Activated naive CD8-positive, alpha-beta T cell (primary cell): ENCODE measurements at regions not wholly inside any gene's neighbourhood (a gene's known extent, or its start where the extent isn't known, plus 50 kb on each side); places are given as distances from the start of the nearest gene placed in this dataset.

Experiments used
- H3K27ac Mint-ChIP-seq: one replicate; pipeline ENCODE4 v1.8.0; 2021; ENCODE audit warnings: mixed read lengths
- H3K27me3 Mint-ChIP-seq: one replicate; pipeline ENCODE4 v1.8.0; 2021; ENCODE audit warnings: mixed read lengths
- H3K36me3 Mint-ChIP-seq: one replicate; pipeline ENCODE4 v1.8.0; 2021; ENCODE audit warnings: mixed read lengths
- H3K4me1 Mint-ChIP-seq: one replicate; pipeline ENCODE4 v1.8.0; 2021; ENCODE audit warnings: low read depth, mixed read lengths
- H3K4me3 Mint-ChIP-seq: one replicate; pipeline ENCODE4 v1.8.0; 2021; ENCODE audit warnings: mild to moderate bottlenecking, mixed read lengths
- H3K9me3 Mint-ChIP-seq: one replicate; pipeline ENCODE4 v1.8.0; 2021; ENCODE audit warnings: low read depth, mixed read lengths

- Mint-ChIP-seq H3K27ac (no peak overlapping the region), H3K4me3 (no peak overlapping the region), H3K36me3 (no peaks in the 10 kb centered on the region), H3K27me3 (peaks cover 3% of the 10 kb centered on the region), H3K9me3 (no peaks in the 10 kb centered on the region), H3K4me1 (no peaks in the 10 kb centered on the region)
Measured at GRCh38 chr22:49028111-49028510, 799.6 kb downstream of the BRD1 start.

DNA sequence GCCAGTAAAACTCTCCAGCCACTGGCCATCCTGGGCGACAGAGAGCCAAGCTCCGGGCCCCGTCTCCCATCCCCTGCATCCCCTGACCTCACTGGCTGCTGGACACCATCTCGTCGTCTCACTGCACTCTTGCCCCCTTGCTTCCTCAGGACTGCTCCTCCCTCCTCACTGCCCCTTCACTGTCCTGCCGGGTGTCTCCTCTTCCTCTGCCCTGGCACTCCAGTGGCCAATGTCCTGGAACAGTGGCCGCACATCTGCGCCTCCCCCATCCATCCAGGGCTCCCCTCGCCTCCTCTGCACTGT lies 800.4 kb downstream of the BRD1 start:
- Mint-ChIP-seq H3K9me3 (no peaks in the 10 kb centered on the region), H3K27me3 (peaks cover 3% of the 10 kb centered on the region), H3K36me3 (no peaks in the 10 kb centered on the region), H3K4me3 (no peak overlapping the region), H3K27ac (no peak overlapping the region), H3K4me1 (no peaks in the 10 kb centered on the region)

- Mint-ChIP-seq H3K4me3 (no peak overlapping the region), H3K36me3 (no peaks in the 10 kb centered on the region), H3K9me3 (no peaks in the 10 kb centered on the region), H3K4me1 (no peaks in the 10 kb centered on the region), H3K27me3 (peaks cover 3% of the 10 kb centered on the region), H3K27ac (no peak overlapping the region)
Measured at GRCh38 chr22:49026494-49027367, 800.9 kb downstream of the BRD1 start.

DNA sequence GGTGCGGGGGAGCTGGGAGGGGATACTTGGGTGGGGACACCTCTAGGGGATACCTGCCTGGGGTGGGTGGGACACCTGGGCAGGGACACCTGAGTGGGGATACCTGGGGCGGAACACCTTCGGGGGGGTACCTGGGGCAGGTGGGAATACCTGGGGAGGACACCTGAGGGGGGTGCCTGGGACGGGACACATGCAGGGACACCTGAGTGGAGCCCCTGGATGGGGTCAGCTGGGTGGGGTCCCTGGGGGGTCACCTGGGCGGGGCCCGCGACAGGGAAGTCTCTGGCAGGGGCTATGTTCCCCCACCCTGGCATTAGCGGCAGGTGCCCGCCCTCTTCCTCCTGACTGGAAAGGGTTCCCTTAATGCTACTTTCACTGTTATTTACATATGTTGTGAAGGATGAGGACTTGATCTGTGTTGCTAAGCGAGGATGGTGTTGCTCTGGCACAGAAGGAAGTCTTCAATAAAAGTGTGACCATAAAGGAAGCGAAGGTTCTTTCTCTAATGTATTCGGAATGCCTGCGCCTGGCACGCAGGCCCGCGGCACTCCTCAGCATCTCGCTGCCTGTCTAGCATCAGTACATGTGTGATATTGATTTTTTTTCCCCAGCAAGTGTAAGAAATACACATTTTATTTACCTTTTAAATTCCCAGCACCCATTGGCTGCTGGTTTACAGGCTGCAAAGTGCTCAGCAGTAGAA lies 801.7 kb downstream of the BRD1 start:
- no peaks in the 10 kb centered on the region for H3K4me1 Mint-ChIP-seq
- H3K27ac Mint-ChIP-seq: no peak overlapping the region
- H3K4me3 Mint-ChIP-seq: no peak overlapping the region
- no peaks in the 10 kb centered on the region for H3K9me3 Mint-ChIP-seq
- H3K36me3 Mint-ChIP-seq: no peaks in the 10 kb centered on the region
- peaks cover 3% of the 10 kb centered on the region for H3K27me3 Mint-ChIP-seq

DNA sequence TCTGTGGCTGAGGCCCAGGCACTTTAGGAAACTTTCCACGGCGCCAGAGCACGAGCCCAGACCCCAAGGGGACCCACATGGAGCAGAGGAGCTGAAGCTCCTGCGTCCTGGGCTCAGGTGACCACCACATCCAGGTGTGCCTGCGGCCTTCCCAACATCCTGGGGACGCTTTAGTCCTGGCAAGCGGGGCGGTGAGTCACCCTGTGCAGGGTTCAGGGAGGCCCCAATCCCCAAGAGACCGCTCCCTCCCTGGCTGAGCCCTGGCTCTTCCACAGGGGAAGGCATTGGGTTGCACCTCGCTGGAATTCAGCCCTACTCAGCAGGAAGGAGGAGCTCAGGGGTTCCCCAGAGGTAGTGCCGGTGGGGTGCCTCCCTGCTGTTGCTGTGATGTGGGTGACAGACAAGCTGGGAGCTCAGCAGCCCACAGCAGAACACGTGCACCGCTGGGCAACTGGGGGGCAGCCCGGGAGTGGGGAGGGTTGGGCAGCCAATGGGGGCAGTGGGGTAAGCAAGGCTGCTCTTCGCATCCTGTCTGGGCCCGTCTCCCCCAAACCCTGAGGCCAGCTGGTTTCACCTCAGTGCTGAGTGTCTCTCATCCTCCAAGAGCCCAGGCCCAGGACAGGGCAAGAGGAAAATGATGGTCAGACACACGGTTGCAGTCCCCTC lies 802.8 kb downstream of the BRD1 start:
- Mint-ChIP-seq H3K27me3 (peaks cover 3% of the 10 kb centered on the region), H3K36me3 (no peaks in the 10 kb centered on the region), H3K9me3 (no peaks in the 10 kb centered on the region), H3K4me1 (no peaks in the 10 kb centered on the region), H3K4me3 (no peak overlapping the region), H3K27ac (no peak overlapping the region)

GRCh38 chr22:49023879-49024774 lies 803.5 kb downstream of the BRD1 start:
- no peak overlapping the region for H3K27ac Mint-ChIP-seq
- H3K4me1 Mint-ChIP-seq: no peaks in the 10 kb centered on the region
- H3K36me3 Mint-ChIP-seq: no peaks in the 10 kb centered on the region
- no peaks in the 10 kb centered on the region for H3K9me3 Mint-ChIP-seq
- peaks cover 3% of the 10 kb centered on the region for H3K27me3 Mint-ChIP-seq
- H3K4me3 Mint-ChIP-seq: no peak overlapping the region

GRCh38 chr22:49023161-49023878 lies 804.4 kb downstream of the BRD1 start:
- Mint-ChIP-seq H3K9me3 (no peaks in the 10 kb centered on the region), H3K4me3 (no peak overlapping the region), H3K27ac (no peak overlapping the region), H3K4me1 (no peaks in the 10 kb centered on the region), H3K27me3 (no peaks in the 10 kb centered on the region), H3K36me3 (no peaks in the 10 kb centered on the region)

- H3K9me3 Mint-ChIP-seq: no peaks in the 10 kb centered on the region
Measured at GRCh38 chr22:49022816-49023160, 804.9 kb downstream of the BRD1 start.

DNA sequence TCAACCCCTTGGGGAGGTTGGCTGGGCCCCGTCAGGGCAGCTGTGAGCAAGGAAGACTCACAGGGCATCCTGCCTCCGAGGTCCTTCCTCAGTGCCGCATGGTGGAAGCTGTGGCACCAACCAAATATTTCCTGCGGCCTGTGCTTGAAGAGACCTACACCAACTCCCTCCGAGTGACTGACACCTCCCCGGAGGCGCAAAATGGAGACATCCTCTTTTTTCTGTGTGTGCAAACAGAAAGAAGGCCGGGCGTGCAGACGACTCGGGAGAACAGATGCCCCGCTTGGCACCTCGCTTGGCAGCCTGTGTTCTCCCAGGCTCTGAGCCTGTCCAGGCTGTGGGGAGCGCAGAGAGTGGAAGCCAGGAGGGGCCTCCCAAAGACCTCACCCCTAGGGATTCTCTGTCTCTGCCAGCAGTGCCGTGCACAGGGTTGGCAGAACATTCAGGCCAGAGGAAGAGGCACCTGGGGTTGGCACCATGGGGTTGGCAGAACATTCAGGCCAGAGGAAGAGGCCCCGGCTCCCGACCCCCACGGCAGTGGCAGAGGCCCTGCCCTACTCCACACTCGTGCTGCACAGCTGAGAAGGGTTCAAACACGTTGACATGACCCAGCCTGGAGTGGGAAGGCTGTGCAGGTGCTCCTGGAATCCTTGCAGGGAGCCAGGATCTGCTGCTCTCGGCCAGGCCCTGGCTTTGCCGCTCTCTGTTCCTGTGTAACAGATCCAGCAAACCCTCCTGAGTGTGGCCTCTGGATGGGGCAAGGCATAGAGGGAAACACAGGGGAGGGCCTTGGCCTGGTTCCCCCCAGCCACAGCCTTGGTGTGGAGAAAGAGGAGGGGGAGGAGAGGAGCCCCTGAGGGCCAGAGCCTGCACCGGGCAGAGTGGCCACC lies 805.5 kb downstream of the BRD1 start:
- Mint-ChIP-seq H3K27ac (no peak overlapping the region), H3K9me3 (no peaks in the 10 kb centered on the region)

More at GRCh38 chr22:49022816-49023160, 804.9 kb downstream of the BRD1 start:
- no peak overlapping the region for H3K4me3 Mint-ChIP-seq
- no peak overlapping the region for H3K27ac Mint-ChIP-seq
- no peaks in the 10 kb centered on the region for H3K36me3 Mint-ChIP-seq
- no peaks in the 10 kb centered on the region for H3K4me1 Mint-ChIP-seq
- H3K27me3 Mint-ChIP-seq: no peaks in the 10 kb centered on the region

DNA sequence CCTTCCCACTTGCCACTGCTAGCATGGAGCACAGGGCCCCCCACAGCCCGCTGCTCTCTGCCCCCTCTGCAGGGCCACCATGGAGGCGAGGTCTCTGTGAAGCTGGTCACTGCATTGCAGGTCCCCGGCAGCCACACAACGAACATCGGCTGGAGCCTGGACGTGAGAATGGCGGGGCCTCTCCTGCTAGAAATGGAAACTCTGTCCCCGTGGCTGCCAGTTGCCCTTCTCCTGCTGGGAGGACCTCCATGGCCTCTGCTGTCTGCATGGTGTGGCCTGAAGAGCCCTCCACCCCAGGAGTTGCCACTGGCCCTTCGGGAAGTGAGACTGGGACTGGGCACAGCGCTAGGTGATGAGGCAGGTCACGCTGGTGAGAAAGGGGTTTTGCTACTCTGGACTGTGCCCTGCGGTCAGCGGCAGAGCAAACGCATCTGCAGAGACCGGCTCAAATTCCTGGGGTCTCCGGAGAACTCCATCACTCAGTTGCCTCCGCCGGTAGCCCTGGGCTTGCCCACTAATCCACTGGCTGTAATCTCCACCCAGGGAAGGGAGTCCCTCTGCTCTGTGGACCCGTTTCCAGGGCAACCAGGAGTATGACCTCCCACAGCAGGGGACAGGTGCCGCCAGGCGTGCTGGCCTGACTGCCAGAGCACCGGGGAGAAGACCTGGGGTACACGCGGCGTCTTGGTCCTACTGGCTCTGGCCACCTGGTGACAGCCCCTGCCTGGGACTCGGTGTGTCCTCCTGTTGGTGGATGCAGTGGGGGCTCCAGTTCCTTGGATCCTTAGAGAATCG lies 806.3 kb downstream of the BRD1 start:
- Mint-ChIP-seq H3K9me3 (no peaks in the 10 kb centered on the region), H3K4me3 (no peak overlapping the region), H3K27me3 (no peaks in the 10 kb centered on the region), H3K27ac (no peak overlapping the region), H3K4me1 (no peaks in the 10 kb centered on the region), H3K36me3 (no peaks in the 10 kb centered on the region)

More for the DNA sequence above, 805.5 kb downstream of the BRD1 start:
- no peaks in the 10 kb centered on the region for H3K4me1 Mint-ChIP-seq
- H3K36me3 Mint-ChIP-seq: no peaks in the 10 kb centered on the region
- no peaks in the 10 kb centered on the region for H3K27me3 Mint-ChIP-seq
- no peak overlapping the region for H3K4me3 Mint-ChIP-seq

DNA sequence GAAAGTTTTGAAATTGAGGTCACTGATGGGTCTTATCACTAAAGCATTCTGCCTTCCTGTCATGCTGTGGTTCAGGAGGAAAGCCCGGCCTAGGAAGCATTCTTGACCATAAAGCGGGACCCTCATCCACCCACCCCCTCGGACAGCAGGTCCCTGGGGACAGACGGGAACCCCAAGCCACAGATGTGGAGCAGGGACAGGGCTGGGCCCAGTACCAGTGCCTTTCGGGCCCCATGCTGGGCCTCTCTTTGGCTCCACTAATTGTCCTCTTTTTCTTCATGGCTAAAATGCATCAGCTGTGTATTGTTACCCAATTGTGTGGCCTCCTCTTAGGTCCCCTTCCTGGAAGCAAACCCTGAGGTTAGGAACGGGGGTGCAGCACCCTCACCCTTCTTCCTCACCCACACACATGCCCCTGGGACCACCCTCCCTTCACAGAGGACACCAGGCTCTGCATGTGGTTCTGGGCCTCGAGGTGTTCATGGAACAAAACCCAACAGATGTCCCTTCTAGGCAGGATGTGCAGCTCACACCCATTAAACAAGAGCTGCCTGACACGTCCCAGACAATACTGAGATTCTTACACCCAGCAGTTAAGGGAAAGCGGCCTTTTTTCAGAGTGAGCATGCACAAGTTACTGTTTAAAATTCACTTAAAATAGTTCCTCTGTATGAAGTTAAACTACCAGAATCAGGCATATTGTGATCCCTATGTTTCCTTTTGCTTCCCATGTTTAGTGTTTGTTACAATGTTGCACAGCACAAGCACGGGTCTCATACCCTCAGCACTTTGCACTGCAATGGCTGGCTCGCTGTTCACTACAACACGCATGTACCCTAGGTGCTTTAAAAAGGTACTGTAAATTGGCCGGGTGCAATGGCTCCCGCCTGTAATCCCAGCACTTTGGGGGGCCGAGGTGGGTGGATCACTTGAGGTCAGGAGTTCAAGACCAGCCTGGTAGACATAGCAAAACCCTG lies 807.6 kb downstream of the BRD1 start:
- no peak overlapping the region for H3K4me3 Mint-ChIP-seq
- no peaks in the 10 kb centered on the region for H3K4me1 Mint-ChIP-seq
- H3K36me3 Mint-ChIP-seq: no peaks in the 10 kb centered on the region
- no peaks in the 10 kb centered on the region for H3K27me3 Mint-ChIP-seq
- no peaks in the 10 kb centered on the region for H3K9me3 Mint-ChIP-seq
- H3K27ac Mint-ChIP-seq: no peak overlapping the region

GRCh38 chr22:49018601-49019000 lies 809.1 kb downstream of the BRD1 start:
- no peaks in the 10 kb centered on the region for H3K4me1 Mint-ChIP-seq
- no peaks in the 10 kb centered on the region for H3K9me3 Mint-ChIP-seq
- no peaks in the 10 kb centered on the region for H3K27me3 Mint-ChIP-seq
- H3K36me3 Mint-ChIP-seq: no peaks in the 10 kb centered on the region
- no peak overlapping the region for H3K27ac Mint-ChIP-seq
- no peak overlapping the region for H3K4me3 Mint-ChIP-seq
